HG03521 (cell line): ENCODE measurements at regions not wholly inside any gene's neighbourhood (a gene's known extent, or its start where the extent isn't known, plus 50 kb on each side); places are given as distances from the start of the nearest gene placed in this dataset.

Source experiments
- ATAC-seq: cut with Tn5 transposase; IDR thresholded peaks from one replicate; pipeline ENCODE4 v1.9.1; 2021; ENCODE audit warnings: mild to moderate bottlenecking, moderate library complexity; ENCODE audit not compliant: unreplicated experiment

GRCh38 chr1:228985661-228986060, 250.4 kb downstream of the RHOU start:
- no peak for ATAC-seq

GRCh38 chr1:228986093-228986904, 251.0 kb downstream of the RHOU start:
- ATAC-seq = no peak

GRCh38 chr1:228987286-228987685, 252.0 kb downstream of the RHOU start:
- no peak for ATAC-seq

DNA sequence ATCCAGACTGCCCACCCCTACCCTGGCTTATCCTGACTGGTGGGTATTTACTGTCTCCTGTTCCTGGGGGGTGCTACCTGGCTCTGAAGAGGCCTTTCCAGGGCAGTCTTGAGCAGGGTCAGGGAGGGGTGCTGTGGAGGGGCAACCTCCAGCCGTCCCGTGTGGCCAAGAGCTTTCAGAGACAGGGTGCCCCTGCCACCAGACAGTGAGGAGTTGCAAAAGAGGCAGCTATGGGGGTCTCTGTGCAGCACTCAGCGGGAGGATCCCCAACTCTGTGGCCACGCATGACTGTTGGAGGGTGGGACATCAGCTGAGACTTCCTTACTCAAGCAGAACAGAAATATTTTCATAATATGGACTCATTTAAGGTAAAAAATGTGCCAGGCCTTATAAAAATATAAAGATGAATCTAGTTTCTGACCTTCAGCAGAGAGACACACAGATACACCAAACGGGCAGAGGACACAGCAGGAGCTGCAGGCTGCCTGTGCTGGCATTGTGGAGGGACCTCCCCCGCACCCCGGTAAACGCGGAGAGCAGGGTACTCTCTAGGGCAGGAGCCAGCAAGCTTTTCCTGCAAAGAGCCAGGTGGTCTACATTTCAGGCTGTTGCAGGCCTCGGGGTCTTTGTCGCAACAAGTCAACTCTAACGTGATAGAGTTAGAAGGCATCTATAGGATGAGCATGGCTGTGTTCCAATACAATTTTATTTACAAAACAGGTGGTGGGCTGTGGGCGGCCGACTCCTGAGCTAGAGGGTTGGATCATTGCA, 252.6 kb downstream of the RHOU start:
- no peak for ATAC-seq

DNA sequence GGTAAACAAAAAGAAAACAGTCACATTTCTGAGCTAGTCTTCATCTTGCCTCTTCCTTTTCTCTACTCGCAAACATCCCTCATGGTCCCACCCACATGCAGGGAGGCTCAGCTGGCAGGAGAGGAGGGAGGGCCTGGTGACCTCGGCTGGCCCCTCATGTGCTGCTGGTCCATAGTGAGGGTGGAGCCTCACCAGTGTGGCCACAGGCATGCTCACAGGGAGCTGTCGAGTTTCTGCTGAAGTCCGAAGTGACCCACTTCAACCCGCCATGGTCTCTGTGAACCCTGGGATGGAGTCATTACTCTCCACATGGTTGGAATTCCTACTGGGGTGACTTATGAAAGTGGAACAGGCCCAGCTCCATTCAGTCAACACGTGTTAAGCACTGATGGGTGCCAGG, 253.4 kb downstream of the RHOU start:
- ATAC-seq = no peak

DNA sequence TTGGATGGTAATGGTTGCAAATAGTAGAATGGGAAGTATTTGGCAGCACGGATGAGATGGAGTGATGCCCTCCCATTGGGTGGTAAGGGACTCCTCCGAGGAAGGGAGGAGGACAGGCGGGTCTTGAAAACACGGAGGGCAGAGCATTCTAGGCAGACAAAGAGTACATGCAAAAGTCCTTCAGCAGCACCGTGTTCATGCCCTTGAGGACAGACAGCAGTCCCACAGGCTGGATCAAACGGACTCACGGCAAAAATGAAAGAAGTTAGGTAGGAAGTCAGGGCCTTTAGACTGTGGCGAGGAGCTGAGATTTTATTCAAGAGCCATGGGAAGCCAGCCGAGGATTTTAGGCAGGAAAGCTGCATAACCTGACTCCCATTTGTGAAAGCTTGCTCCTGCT, 253.9 kb downstream of the RHOU start:
- ATAC-seq = no peak

- ATAC-seq = no peak
Measured at GRCh38 chr1:228989676-228989991, 254.4 kb downstream of the RHOU start.

- no peak for ATAC-seq
Measured at GRCh38 chr1:228989992-228990827, 254.9 kb downstream of the RHOU start.

- ATAC-seq = no peak
Measured at GRCh38 chr1:228990906-228991569, 255.8 kb downstream of the RHOU start.

- ATAC-seq = no peak
Measured at GRCh38 chr1:228992044-228992443, 256.8 kb downstream of the RHOU start.

GRCh38 chr1:228992907-228993535, 257.7 kb downstream of the RHOU start:
- ATAC-seq = no peak

GRCh38 chr1:228994676-228995594, 259.7 kb downstream of the RHOU start:
- no peak for ATAC-seq

GRCh38 chr1:228996281-228996680, 261.0 kb downstream of the RHOU start:
- no peak for ATAC-seq

DNA sequence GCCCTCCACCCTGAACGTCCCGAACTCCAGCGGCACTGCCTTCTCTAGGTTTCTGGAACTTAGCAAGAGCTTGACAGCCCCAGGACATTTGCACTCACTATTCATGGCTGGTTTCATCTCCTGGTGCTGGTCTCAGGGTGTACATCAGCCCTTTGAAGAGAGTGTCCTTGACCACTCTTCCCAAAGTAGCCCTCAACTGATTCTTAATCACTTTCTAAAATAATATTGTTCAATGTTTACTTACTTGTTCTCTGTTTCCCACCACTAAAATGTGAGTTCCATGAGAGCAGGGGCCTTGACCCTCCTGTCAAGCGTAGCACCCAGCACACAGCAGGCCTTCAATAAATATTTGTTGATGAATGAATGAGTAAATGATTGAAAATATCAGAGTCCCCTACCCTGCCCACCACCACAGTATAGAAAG, 262.5 kb downstream of the RHOU start:
- no peak for ATAC-seq

GRCh38 chr1:228998179-228998578, 262.9 kb downstream of the RHOU start:
- ATAC-seq = no peak

DNA sequence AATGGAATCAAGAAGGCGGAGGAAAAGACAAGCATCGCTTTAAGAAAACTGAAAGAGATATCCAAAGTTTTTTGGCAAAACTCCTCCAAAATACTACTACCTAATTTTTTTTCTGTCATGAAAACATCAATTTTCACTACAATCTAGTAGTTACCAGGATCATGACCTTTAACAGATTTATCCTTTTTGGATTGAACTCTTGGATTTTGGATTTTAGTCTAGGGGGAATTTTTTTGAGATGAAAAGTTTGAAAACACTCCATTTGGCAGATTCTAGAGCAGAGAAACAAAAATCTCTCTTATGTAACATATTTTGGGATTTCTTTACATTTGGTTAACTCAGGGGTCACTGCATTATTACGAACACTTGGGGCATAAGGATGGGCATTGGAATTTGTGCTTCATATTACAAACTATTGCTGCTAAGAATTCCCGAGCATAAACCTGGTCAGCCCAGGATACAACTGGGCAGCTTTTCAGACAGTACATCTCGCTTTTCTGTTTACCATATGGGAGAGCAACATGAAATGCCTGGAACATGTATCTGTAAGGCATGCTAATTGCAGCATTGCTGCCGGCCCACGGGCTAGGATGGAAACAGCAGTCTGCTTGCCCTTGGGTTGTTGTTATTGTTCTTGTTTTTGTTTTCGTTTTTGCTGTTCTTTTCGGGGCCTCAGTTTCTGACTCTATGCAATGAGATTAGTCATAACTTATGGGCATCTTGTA, 264.3 kb downstream of the RHOU start:
- no peak for ATAC-seq

DNA sequence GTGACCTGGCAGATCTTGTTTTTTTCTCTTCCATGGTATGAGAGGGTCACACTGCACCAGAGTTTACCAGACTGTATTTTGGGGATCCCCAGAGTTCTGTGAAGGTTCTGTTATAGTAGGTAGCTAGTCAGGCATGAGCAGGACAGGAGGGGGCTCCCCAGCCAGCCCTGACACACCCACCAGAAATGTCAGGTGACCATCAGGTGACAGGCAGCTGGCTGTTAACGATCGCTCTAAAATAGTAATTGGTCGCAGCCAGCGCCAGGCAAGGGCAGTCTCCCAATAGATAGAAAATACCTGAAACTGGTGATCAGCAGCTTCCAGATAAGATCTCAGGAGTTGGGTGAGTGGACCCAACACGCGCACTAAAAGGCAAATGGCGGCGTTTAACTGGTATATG, 264.9 kb downstream of the RHOU start:
- no peak for ATAC-seq

- ATAC-seq = no peak
Measured at GRCh38 chr1:229001467-229002011, 266.3 kb downstream of the RHOU start.

GRCh38 chr1:229002037-229002436, 266.8 kb downstream of the RHOU start:
- ATAC-seq = no peak
